Neural progenitor cell (in vitro differentiated cells): ENCODE measurements at regions not wholly inside any gene's neighbourhood (a gene's known extent, or its start where the extent isn't known, plus 50 kb on each side); places are given as distances from the start of the nearest gene placed in this dataset.
"Not testable (repeated sequence)": the region's sequence is repeated elsewhere in the genome, so short reads cannot be mapped to it uniquely, and the experiment has no call there.

ENCODE experiments used
- CTCF ChIP-seq: fragments of 200-600 bp; sonication (generic); IDR thresholded peaks from 2 replicates; pipeline ENCODE4 v1.5.1; 2017; ENCODE audit warnings: antibody characterized with exemption, mild to moderate bottlenecking
- EZH2 ChIP-seq: fragments of 200-600 bp; sonication (generic); IDR thresholded peaks from 2 replicates; pipeline ENCODE4 v1.6.1; 2017; ENCODE audit warnings: antibody characterized with exemption, mild to moderate bottlenecking, moderate library complexity
- EZH2phosphoT487 ChIP-seq: fragments of 200-600 bp; sonication (generic); IDR thresholded peaks from 2 replicates; pipeline ENCODE4 v1.6.1; 2017; ENCODE audit warnings: antibody characterized with exemption

GRCh38 chr22:49669969-49670455 lies 157.7 kb downstream of the BRD1 start:
- TF ChIP-seq CTCF, EZH2phosphoT487, EZH2: not testable (repeated sequence)
